HG03066 (cell line): ENCODE measurements at regions not wholly inside any gene's neighbourhood (a gene's known extent, or its start where the extent isn't known, plus 50 kb on each side); places are given as distances from the start of the nearest gene placed in this dataset.
"Not testable (repeated sequence)": the region's sequence is repeated elsewhere in the genome, so short reads cannot be mapped to it uniquely, and the experiment has no call there.

Experiments
- ATAC-seq: cut with Tn5 transposase; IDR thresholded peaks from one replicate; pipeline ENCODE4 v1.9.1; 2021; ENCODE audit warnings: low read depth; ENCODE audit not compliant: unreplicated experiment

DNA sequence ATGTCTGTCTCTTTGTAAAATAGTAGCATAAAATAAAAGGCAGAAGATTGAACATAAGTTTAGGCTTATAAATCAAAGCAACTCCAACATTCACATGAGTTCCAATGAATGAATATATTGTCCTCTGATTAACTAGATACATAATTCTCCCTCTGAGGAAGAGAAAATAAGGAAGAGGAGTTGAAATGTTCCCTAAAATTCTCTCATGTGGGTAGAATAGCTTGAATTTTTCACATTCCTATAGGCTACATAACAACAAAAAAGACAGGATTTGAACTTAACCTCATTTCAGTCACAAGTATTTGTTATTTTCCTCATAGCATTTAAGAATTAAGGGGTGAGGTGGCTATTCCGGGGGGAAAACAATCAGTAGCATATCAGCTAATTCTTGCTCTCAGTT, 462.4 kb upstream of the NDST4 start:
- no peak for ATAC-seq

DNA sequence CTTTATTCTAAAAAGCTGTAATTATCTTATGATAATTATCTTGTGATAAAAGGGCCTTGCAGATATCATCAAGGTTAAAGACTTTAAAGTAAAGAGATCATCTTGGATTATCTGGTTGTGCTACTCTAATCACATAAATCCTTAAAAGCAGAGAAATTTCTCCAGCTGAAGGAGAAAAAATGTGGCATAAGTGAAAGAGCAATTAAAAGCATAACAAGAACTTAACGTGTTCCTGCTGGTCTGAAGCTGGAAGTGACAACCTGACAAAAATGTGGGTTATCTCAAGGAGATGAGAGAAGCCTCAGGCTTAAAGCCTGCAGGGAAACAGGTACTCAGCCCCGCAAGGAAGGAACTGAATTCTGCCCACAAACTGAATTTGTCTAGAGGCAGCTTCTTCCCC, 449.1 kb upstream of the NDST4 start:
- ATAC-seq = no peak

- ATAC-seq = no peak
Observed at GRCh38 chr4:115548123-115548522, 434.7 kb upstream of the NDST4 start.

- no peak for ATAC-seq
Observed at GRCh38 chr4:115537387-115537786, 424.0 kb upstream of the NDST4 start.

DNA sequence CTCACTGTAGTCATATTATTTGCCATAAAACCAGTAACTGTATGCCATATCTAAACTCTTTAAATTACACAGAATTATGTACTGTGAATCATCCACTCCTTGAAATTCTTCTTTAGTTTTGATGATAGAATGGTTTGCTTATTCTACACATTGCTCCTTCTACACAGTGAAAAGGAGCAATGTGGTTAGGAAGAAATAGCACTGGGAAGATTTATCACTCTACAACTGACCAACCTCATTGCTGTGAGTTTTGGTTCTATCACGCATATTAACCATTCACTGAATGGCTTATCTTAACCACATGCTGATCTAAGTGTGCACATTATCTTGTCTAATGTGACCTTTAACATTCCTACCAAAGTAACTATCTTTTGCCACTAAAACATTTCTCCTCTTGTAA, 415.7 kb upstream of the NDST4 start:
- no peak for ATAC-seq

- not testable (repeated sequence) for ATAC-seq
Observed at GRCh38 chr4:115519476-115519875, 406.1 kb upstream of the NDST4 start.

GRCh38 chr4:115515772-115516171, 402.4 kb upstream of the NDST4 start:
- peak; percentile 99 for ATAC-seq

- peak; percentile 27 for ATAC-seq
Observed at GRCh38 chr4:115515366-115515765, 401.9 kb upstream of the NDST4 start.

DNA sequence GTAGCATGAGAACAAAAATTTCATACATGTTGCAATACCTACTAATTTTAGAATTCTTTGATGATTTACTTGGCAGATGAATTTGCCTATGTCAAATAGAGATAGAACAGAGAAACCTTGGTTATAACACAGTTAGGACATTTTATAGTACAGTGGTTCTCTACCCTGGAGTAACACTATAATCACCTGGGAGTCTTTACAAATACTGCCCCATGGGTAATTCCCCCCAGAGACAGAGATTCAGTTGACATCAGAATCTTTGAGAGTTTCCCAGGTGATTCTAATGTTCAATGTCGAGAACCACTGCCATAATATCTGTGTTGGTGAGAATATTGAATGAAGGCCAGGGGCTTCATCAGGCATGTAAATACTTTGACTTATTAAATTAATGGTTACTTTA, 401.3 kb upstream of the NDST4 start:
- no peak for ATAC-seq

DNA sequence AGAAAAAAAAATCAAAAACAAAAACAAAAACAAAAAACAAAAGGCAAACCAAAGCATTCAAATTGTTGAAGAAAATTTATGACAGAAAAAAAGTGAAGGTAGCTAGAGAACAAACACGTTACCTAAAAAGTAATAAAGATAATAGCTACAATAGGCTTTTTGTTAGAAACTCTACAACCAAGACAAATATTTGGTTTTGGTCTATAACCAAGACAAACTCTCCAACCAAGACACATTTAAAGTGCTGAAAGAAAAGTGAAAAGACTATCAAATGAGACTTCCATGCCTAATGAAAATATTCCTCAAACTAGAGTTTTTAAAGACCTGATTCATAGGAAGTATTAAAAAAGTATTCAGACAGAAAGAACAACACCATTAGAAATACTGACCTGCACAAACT, 391.9 kb upstream of the NDST4 start:
- ATAC-seq = no peak

DNA sequence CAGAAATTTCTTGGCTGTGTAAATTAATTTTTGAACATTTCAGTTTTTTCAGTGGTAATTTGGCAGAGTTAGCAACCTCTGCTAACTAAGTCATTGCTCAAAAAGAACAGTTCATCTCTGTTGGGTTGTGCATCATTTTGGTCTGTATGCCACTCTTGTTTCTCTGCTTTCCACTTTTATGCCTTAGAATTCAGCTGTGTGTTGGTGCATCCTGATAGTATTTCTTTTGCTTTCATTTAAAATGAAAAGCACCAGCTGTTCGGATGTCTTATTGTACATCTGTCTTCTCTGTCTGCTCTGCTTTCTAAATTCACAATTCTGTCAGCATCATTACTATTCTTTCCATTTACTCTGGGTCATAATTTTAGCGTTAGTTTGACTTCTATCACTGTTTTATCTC, 388.2 kb upstream of the NDST4 start:
- ATAC-seq = no peak

- ATAC-seq = not testable (repeated sequence)
Observed at GRCh38 chr4:115493770-115494169, 380.4 kb upstream of the NDST4 start.

DNA sequence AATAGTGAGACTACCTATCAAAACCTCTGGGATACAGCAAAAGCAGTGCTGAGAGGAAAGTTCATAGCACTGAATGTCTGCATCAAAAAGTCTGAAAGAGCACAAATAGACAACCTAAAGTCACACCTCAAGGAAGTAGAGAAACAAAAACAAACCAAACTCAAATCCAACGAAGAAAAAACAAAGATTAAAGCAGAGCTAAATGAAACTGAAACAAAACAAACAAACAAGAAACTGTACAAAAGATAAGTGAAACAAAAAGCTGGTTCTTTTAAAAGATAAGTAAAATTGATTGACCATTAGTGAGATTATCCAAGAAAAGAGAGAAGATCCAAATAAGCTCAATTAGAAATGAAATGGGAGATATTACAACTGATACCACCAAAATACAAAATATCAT, 378.3 kb upstream of the NDST4 start:
- ATAC-seq = no peak

DNA sequence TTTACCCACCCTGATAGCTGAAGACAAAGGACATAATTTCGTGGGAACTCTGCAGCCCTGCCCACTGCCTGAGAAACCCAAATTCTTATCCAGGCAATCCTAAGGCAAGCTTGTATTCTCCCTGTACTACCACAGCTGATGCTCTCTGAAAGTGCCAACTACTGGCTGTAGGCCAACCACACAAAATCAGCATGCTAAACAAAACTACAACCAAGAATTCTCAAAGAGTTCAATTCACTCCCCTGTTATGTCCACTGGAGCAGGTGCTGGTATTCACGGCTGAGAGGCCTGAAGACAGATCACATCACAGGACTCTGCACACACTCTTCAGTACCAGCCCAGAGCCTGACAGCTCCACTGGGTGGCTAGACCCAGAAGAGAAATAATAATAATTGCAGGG, 375.9 kb upstream of the NDST4 start:
- no peak for ATAC-seq

DNA sequence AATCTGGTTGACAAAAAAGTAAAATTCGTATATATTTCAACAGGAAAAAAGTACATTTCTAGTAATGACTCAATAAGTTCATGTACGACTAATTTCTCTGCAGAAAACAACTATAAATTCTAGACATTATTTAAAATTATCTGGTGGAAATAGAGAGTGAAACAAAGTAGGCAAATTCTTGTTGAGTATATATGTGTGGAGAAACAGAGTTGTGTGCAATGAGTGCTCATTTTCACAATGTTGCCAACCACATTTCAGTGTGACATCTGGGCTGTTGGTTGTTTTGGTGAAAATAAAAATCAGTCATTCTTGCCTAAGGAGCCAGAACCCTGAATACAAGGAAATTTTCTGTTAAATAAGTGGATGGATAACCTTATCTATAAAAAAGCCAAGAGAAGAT, 372.0 kb upstream of the NDST4 start:
- no peak for ATAC-seq

DNA sequence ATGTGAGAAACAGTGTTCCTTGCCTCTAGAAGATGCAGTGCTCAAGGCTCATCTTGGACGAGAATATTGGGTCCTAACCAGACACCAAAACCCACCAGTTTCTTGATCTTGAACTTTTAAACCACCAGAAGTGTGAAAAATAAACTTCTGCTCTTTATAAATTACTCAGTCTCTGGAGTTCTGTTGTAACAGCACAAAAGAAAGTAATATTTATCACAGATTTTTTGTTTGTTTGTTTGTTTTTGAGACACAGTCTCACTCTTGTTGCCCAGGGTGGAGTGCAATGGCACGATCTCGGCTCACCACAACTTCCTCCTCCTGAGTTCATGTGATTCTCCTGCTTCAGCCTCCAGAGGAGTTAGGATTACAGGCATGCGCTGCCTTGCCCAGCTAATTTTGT, 371.1 kb upstream of the NDST4 start:
- no peak for ATAC-seq

- no peak for ATAC-seq
Observed at GRCh38 chr4:115470763-115471162, 357.3 kb upstream of the NDST4 start.

- not testable (repeated sequence) for ATAC-seq
Observed at GRCh38 chr4:115459301-115459700, 345.9 kb upstream of the NDST4 start.

DNA sequence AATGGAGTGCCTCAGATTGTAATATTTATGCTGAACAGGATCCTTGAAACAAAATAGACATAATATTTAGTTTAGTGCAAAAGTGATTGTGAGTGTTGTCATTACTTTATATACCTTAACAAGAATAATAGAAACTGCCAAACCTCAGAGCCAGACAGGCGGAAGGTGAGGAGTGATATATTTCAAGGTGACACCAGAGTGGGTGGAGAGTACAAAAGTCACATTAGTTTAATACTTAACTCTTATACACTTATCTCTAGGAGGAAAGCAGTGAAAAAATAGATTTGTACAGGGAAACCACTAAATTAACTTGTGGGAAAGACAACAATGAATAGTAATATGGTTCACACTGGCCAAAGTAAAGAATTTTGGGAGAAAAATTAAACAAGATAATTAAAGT, 342.8 kb upstream of the NDST4 start:
- no peak for ATAC-seq

DNA sequence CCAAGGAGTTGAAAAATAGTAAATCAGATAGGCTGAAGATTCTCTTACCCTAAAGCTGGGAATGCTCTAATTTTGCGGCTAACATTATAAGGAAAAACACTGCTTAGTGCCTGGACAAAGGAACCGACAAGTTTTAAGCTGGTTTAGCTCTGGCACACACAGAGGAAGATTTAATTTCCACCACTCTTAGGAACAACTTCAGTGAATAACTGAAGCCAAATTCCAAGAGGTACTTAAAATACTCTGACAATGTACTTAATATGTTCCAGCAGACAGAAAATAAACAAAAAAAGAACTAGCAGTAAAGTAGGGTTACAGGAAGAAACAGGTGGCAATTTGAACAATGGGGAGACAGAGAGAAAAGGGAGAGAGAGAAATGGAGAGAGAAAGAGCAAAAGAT, 340.8 kb upstream of the NDST4 start:
- ATAC-seq = no peak

DNA sequence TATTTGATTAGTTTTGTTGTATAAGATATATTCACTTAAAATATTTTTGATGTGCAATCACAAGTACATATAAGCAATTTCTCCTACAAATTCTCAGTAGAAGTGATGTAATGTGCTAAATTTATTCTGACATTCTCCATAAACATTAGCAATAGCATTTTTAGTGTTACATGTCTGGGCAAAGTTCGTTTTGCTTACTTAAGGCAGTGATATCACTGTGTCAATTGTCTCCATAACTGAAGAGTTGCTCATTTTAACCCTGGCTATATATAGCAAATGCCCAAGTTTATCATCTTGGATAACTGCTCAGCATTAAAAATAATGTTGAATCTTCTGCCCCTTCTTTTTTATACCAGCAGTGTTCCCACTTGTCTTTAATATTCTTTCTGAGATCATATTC, 340.0 kb upstream of the NDST4 start:
- ATAC-seq = no peak

DNA sequence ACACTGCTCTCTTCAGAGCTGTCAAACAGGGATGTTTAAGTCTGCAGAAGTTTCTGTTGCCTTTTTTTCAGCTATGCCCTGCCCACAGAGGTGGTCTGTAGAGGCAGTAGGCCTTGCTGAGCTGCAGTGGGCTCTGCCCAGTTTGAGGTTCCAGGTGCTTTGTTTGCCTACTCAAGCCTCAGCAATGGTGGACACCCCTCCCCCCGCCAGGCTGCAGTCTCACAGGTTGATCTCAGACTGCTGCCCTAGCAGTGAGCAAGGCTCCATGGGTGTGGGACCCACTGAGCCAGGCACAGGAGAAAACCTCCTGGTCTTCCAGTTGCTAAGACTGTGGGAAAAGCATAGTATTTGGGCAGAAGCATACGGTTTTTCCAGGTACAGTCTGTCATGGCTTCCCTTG, 338.8 kb upstream of the NDST4 start:
- ATAC-seq = not testable (repeated sequence)

DNA sequence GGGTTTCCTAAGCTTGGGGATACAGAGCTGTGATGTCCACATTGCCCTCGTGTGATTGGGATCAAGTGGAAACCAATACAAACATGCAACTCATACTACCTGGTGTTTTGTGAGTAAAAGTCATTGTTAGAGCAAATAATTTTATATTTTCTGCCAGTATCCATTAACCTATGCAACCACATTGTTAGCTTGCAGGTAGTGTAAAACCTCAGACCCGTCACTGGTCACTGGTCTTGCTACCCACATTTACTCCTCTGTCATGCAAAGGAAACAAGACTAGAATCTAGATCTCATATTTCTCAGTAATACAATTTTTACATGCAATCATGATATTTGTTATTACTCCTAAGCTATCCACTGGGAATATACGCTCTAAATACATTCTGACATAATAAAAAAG, 324.3 kb upstream of the NDST4 start:
- no peak for ATAC-seq

DNA sequence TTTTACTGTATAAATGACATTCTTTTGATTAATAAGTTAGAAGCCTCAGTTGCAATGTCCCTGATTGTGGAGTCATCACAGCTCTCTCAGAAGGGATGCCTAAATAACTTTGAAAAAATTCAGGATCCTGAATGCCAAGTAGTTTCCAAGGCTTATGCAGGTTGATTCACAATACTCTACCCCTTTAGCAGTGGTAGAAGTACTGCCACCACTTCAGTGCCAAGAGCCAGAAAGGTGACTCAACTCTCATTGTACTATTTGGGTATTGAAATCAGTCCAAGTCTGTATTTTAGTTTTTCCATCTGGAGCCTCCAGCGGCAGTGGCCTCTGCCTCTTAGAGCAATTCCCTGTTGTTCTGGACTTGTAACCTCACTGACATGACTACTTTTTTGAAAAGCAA, 320.1 kb upstream of the NDST4 start:
- no peak for ATAC-seq
